GM21526 (cell line): ENCODE measurements at regions not wholly inside any gene's neighbourhood (a gene's known extent, or its start where the extent isn't known, plus 50 kb on each side); places are given as distances from the start of the nearest gene placed in this dataset.

Experiments
- ATAC-seq: cut with Tn5 transposase; IDR thresholded peaks from one replicate; pipeline ENCODE4 v1.9.1; 2021; ENCODE audit warnings: moderate library complexity; ENCODE audit not compliant: unreplicated experiment, low FRiP score

- peak; percentile 49 for ATAC-seq
Measured at GRCh38 chr16:85306071-85306792, 194.0 kb upstream of the CIBAR2 start.

DNA sequence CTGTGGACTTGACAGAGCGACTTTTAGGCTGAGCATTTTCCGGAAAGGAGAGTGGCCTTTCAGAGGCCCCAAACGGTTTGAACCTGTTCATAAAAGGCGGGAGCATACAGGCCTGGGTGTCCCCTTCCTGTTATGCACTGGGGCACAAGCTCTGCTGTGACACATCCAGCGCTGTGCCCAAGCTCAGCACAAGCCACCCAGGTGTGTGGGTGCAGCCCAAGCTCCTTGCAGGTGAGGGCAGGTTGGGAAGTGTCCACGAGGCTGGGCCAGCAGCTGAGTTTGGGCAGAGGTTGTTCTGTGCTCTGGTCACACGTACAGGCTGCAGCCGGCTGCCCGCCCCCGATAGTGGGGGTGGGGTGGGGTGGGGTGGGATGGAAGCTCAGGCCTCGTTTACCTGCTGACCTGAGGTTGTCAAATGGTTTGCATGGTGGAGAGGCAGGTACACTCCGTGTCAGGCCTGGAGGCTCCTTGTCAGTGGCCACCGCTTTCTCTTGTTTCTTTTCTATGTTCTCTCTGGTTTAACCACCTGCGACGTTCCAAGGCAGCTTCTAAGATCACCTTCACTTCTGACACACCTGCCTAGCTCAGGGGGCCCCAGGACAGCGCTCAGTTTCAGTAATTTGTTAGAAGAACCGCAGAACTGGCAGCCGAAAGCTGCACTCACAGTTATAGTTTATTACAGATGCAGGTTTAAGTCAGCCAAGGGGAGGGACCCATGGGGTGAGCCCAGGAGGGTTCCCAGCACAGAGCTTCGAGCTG, 194.7 kb upstream of the CIBAR2 start:
- ATAC-seq: no peak

DNA sequence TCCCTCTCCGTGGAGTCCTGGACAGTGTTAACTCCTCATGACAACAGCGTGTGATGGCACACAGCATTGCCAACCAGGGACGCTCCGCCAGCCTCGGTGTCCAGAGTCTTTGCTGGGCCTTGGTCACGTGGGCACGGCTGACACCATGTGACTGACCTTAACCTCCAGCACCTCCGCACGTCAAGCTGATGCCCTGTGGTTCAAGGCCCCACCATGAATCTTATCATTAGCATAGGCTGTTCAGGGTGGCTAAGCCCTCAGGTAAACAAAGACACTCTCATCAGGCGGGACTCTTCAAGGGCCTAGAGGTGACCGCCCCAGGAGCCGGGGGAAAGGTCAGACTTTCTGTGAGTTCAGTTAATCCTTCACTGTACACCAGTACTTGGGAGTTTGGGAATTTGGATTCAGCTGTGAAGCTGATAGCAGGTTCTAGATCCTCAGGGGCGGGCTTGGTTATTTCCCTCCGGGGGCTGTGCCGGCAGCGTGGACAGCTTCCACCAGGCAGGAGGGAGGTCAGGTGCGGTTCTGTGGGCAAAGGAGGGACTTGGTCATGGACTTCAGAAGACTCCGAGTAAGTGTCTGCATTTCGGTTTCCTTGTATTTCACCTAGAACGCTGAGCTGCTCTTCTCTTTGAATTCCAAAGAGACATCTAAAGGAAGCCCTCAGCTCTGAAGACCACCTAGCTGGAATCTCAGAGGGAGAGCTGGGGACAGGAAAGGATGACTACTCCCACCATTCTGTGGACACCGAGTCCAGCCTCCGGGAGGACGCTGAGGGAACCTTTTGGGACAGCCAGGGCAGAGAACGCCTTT, 195.5 kb upstream of the CIBAR2 start:
- no peak for ATAC-seq

DNA sequence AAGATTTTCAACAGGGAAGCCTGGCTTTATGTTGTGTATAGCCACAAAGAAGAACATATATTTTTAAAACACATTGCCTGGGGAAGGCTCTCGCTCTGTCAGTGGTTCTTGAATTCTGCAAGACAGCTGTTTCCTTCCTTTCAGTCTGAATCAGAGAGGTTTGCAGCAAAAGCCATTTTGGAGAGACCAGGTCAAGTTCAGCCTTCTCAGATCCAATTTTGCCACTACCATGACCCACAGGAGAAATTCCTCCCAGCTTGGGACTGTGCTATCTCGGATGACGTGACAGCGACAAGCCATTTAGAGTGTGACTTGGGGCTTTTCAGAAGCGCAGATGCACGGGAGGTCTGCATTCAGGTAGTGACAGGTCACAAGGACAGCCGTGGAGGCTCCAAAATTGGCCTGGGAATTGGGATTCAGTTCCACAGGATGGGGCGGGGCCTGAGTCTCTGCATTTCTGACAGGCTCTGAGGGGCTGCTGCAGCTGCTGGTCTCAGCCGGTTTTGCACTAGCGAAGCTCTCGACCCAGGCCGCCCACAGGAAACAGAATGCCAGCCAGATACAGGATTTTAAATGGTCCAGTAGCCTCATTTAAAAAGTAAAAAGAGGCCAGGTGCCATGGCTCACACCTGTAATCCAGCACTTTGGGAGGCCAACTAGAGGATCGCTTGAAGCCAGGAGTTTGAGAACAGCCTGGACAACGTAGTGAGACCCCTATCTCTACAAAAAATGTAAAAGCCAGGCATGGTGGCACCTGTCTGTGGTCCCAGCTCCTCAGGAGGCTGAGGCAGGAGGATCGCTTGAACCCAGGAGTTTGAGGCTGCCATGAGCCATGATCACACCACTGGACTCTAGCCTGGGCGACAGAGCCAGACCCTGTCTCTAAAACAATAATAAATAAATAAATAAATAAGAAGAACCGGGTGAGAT, 196.6 kb upstream of the CIBAR2 start:
- ATAC-seq: no peak

GRCh38 chr16:85309656-85310587, 197.7 kb upstream of the CIBAR2 start:
- ATAC-seq: no peak

GRCh38 chr16:85310868-85311585, 198.8 kb upstream of the CIBAR2 start:
- no peak for ATAC-seq

DNA sequence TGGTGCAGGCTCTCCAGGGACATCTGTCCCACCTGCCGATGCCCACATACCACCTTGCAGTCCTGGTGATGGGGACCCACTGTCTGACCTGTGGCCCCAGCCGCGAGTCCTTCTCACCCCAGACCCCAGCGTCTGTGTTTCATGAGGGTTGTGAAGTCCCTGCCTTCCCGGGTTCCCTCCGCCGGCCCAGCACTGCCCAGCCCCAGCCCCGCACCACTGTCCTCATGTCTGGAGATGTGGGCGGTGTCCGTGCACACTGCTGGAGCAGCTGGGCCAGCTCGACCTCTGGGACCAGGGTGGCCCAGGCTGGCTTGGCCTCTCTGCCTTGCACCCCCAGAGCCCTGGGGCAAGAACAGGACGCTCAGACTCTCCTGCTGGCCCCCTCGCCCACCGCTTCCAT, 199.5 kb upstream of the CIBAR2 start:
- no peak for ATAC-seq

DNA sequence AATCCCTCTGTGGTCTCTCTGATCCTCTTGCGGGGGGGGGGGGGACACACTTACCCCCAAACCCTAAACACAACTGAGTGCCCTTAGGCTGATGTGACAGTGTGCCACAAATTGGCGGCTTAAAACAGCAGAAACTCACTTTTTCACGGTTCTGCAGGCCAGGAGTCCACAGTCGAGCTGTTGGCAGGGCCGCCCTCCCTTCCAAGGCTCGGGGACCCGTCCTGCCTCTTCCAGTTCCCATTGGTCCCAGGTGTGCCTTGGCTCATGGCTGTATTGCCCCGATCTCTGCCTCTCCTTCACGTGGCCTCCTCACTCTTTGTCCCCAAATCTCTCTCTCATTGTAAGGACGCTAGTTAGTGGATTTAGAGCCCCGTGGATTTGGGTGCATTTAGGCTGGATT, 199.9 kb upstream of the CIBAR2 start:
- no peak for ATAC-seq

- ATAC-seq: no peak
Measured at GRCh38 chr16:85312642-85313525, 200.6 kb upstream of the CIBAR2 start.

DNA sequence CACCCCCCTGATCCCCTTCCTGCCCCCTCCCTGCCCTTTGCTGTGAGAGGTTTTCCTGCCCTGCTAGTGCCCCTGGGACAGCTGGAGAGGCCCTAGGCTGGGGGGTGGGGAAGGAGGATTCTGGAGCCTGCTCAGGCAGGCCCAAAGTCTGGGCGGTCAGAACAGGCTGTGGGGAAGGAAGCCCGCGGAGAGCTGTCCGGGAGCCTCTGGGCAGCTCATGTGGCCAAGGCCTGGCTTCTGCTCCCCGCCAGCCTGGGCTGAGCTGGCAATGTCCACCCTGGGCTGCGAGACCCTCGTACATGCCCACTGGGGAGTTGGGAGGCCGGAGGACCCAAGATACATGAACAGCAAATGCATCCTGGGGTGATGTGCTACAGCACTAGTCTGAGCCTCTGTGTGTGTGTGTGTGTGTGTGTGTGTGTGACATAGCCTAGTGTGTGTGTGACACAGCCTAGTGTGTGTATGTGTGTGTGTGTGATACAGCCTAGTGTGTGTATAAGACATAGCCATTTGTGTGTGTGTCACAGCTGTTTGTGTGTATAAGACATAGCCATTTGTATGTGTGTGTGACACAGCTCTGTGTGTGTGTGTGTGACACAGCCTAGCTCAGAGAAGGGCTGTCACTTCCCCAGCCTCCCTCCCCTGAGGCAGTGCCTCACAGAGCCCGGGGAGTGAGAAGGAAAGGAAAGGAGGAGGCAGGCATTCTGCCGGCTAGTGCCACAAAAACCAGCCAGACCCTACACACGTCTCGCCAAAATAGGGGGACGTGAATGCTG, 201.4 kb upstream of the CIBAR2 start:
- ATAC-seq: no peak

DNA sequence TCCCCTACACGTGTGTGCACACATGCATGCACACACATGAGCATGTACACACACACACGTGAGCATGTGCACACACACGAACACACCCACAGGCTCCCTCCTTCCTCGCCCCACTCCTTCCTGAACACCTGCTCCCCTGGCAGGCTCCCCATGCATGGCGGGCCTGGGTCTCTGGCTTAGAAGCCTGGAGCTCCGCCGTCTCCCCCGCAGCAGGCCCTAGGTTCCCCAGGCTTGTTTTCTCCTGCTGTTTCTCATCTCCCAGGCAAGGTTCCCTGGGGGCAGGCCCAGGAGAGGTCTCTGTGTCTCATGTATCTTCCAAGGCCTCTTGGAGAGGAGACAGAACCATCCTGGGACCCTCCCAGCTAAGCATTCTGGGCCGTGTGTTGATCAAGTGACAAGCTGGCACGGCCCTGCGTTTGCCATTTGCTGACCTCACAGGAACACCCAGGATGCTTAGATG, 202.3 kb upstream of the CIBAR2 start:
- no peak for ATAC-seq

GRCh38 chr16:85315866-85316265, 203.6 kb upstream of the CIBAR2 start:
- ATAC-seq: no peak

- no peak for ATAC-seq
Measured at GRCh38 chr16:85316321-85316919, 204.1 kb upstream of the CIBAR2 start.

GRCh38 chr16:85316944-85317343, 204.7 kb upstream of the CIBAR2 start:
- no peak for ATAC-seq

DNA sequence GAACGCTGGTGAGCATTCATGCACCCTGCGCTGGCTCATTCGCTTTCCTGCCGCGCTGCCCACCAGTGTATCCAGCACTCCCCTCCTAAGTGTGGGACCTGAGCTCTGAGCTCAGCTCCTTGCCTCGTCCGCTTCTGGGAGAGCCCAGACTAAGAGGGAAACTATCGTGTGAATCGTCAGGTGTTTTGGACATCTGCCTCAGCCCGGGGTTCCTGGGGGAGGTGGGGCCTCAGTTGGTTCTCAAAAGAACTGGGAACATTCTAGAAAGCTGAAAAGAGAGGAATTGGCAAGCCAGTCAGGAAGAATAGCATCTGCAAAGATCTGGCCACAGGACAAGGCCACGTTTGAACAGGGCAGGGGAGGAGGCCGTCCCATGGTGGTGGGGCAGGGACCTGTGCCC, 205.4 kb upstream of the CIBAR2 start:
- ATAC-seq: no peak

DNA sequence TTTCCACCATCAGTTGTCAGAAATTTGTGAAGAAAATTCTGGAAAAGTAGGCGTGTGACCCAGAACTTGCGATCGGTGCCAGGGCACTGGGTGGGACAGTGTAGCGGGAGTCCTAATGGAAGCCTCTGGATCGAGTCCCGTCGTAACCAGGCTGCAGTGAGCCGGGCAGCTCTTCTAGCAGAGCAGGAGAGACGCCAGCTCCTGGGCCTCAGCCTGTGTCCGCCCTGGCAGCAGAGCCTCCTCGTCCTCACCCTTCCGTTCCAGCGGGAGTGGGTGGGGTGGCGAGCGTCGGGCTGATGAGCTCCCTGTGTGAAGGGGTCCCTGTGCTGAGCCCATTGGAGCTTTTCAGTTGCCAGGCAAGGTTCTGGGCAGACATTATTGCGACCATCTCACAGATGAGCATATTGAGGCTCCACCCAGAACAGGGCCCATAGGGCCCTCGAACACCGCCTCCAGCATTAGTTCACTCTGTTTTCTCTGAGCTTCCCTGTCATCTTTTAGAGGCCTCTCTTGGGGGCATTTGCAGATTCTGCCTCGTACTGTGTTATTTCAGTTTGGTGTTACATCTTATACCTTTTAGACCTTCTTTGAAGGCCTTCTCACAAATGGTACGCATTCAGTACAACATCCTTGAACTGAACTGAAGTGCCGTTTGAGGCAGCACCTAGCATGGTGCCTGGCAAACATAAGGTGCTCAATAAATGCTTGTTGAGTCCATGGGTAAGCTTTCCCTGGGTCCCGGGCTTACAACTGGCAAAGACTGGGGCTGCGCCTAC, 207.1 kb upstream of the CIBAR2 start:
- no peak for ATAC-seq
